GM12878 (cell line): ENCODE measurements at regions not wholly inside any gene's neighbourhood (a gene's known extent, or its start where the extent isn't known, plus 50 kb on each side); places are given as distances from the start of the nearest gene placed in this dataset.

Experiments used
- ATAC-seq: fragments of 200-7000 bp; cut with Tn5 transposase; 3 replicates; pipeline ENCODE4 v1.9.1; 2020; ENCODE audit warnings: mild to moderate bottlenecking, moderate library complexity
- BruUV-seq: library from RNA; stranded (reverse); fragments of 400-500 nt; replicated peaks from 2 replicates; lab custom pipeline; 2021; lab: Mats Ljungman, UMichigan
- CTCF ChIA-PET: fragments of 300-600 bp; sonication (Branson Sonifier 250); formaldehyde crosslinking; extraction: SDS; loops from one replicate; lab custom pipeline; 2021; ENCODE audit warnings: inconsistent platforms; lab: Yijun Ruan, JAX
- POLR2A ChIA-PET: fragments of 350-600 bp; formaldehyde crosslinking; extraction: SDS; loops from one replicate; lab custom pipeline; 2021; ENCODE audit warnings: inconsistent platforms; lab: Charles Lee
- RAD21 ChIA-PET: fragments of 300-600 bp; sonication (Branson Sonifier 250); formaldehyde crosslinking; loops from one replicate; lab custom pipeline; 2023; ENCODE audit warnings: antibody characterized with exemption; ENCODE audit not compliant: unreplicated experiment; lab: Charles Lee
- SMC1A ChIA-PET: fragments of 300-600 bp; sonication (Branson Sonifier 250); formaldehyde crosslinking; loops from one replicate; lab custom pipeline; 2023; ENCODE audit not compliant: unreplicated experiment, uncharacterized antibody; lab: Charles Lee
- DNase-seq: peaks from one replicate; pipeline ENCODE4 v3.0.0-alpha.2; 2011; ENCODE audit warnings: low read depth, low spot score
- FAIRE-seq: peaks from 3 replicates; lab custom pipeline; 2011; peaks lifted over from hg19 to GRCh38; lab: Jason Lieb, UNC
- H2AFZ ChIP-seq: 2 replicates; pipeline ENCODE4 v1.6.0; 2011; ENCODE audit warnings: low read depth, low read length, control low read depth; ENCODE audit not compliant: control insufficient read depth
- H3K27ac ChIP-seq: 2 replicates; pipeline ENCODE4 v1.5.1; 2011; ENCODE audit warnings: control low read depth; ENCODE audit not compliant: control insufficient read depth, insufficient read depth
- H3K27me3 ChIP-seq, 2 experiments: replicated peaks in 1 of 2; 2 replicates each; pipeline versions ENCODE4 v1.6.0 to v1.6.1; 2011; ENCODE audit warnings: low read length in 1 of 2; ENCODE audit not compliant: control insufficient read depth in 2 of 2, insufficient read depth in 2 of 2
- H3K36me3 ChIP-seq, 2 experiments: 2 replicates each; pipeline ENCODE4 v1.5.1; 2011; ENCODE audit warnings: low read length in 1 of 2; ENCODE audit not compliant: control insufficient read depth in 2 of 2, insufficient read depth in 2 of 2
- H3K4me1 ChIP-seq: 2 replicates; pipeline ENCODE4 v1.6.1; 2011; ENCODE audit warnings: mild to moderate bottlenecking, low read length, moderate library complexity, mixed read lengths; ENCODE audit not compliant: control insufficient read depth, insufficient read depth
- H3K4me2 ChIP-seq: 2 replicates; pipeline ENCODE4 v1.6.0; 2011; ENCODE audit warnings: control low read depth; ENCODE audit not compliant: control insufficient read depth, insufficient read depth
- H3K4me3 ChIP-seq: fragments of 200-600 bp; sonication (generic); 2 replicates; pipeline ENCODE4 v1.5.1; 2016
- H3K79me2 ChIP-seq: 2 replicates; pipeline ENCODE4 v1.6.0; 2011; ENCODE audit warnings: low read length; ENCODE audit not compliant: control insufficient read depth, insufficient read depth
- H3K9ac ChIP-seq: 2 replicates; pipeline ENCODE4 v1.8.0; 2011; ENCODE audit warnings: low read length, control low read depth, mixed read lengths; ENCODE audit not compliant: control insufficient read depth, insufficient read depth
- H3K9me3 ChIP-seq: replicated peaks from 3 replicates; pipeline ENCODE4 v1.5.1; 2011; ENCODE audit warnings: mild to moderate bottlenecking, low read length; ENCODE audit not compliant: control insufficient read depth, insufficient read depth
- H4K20me1 ChIP-seq: 2 replicates; pipeline ENCODE4 v1.6.0; 2011; ENCODE audit not compliant: control insufficient read depth, insufficient read depth
- ASH2L ChIP-seq: fragments of 300-600, 200-600 bp; sonication (generic); IDR thresholded peaks from 2 replicates; pipeline ENCODE4 v1.6.1; 2017; ENCODE audit warnings: low read depth, mild to moderate bottlenecking, borderline replicate concordance
- ATF7 ChIP-seq: fragments of 450-650 bp; IDR thresholded peaks from 2 replicates; pipeline ENCODE4 v1.6.1; 2016; ENCODE audit warnings: low read depth, mild to moderate bottlenecking
- CHD4 ChIP-seq: fragments of 200-600 bp; sonication (generic); IDR thresholded peaks from 2 replicates; pipeline ENCODE4 v1.6.1; 2016; ENCODE audit warnings: mild to moderate bottlenecking
- ETV6 ChIP-seq, 2 experiments: fragments of 450-650 bp in 1 of 2; IDR thresholded peaks in 1 of 2; conservative IDR thresholded peaks in 1 of 2; 2 replicates each; pipeline ENCODE4 v1.6.1; 2014; ENCODE audit warnings: antibody characterized with exemption in 1 of 2, borderline replicate concordance in 1 of 2, low read depth in 1 of 2, mild to moderate bottlenecking in 1 of 2, moderate library complexity in 1 of 2
- FOS ChIP-seq: IDR thresholded peaks from 3 replicates; pipeline ENCODE4 v1.6.1; 2011; ENCODE audit warnings: borderline replicate concordance; ENCODE audit not compliant: insufficient read length; ENCODE audit errors: extremely low read depth
- JUND ChIP-seq: IDR thresholded peaks from 2 replicates; pipeline ENCODE4 v1.6.1; 2012; ENCODE audit warnings: low read depth, mild to moderate bottlenecking, low read length, improper control_type of control experiment, moderate library complexity
- MTA2 ChIP-seq: fragments of 450-650 bp; IDR thresholded peaks from 2 replicates; pipeline ENCODE4 v1.6.1; 2016; ENCODE audit warnings: low read depth, mild to moderate bottlenecking, moderate library complexity
- NFXL1 ChIP-seq: fragments of 450-650 bp; IDR thresholded peaks from 2 replicates; pipeline ENCODE4 v1.6.1; 2017; ENCODE audit warnings: antibody characterized with exemption, mild to moderate bottlenecking, borderline replicate concordance
- NR2C1 ChIP-seq: fragments of 450-650 bp; IDR thresholded peaks from 2 replicates; pipeline ENCODE4 v1.6.1; 2017; ENCODE audit warnings: antibody characterized with exemption, mild to moderate bottlenecking, moderate library complexity
- PKNOX1 ChIP-seq: fragments of 450-650 bp; IDR thresholded peaks from 2 replicates; pipeline ENCODE4 v1.6.1; 2016; ENCODE audit warnings: mild to moderate bottlenecking
- RB1 ChIP-seq: fragments of 450-650 bp; formaldehyde crosslinking; IDR thresholded peaks from 2 replicates; pipeline ENCODE4 v1.6.1; 2017; ENCODE audit warnings: mild to moderate bottlenecking, borderline replicate concordance
- RBBP5 ChIP-seq: fragments of 200-600 bp; sonication (generic); conservative IDR thresholded peaks from 2 replicates; pipeline ENCODE4 v1.6.1; 2016
- SUPT20H ChIP-seq: IDR thresholded peaks from 2 replicates; pipeline ENCODE4 v1.6.1; 2011; ENCODE audit warnings: low read depth, mild to moderate bottlenecking, low read length, moderate library complexity, borderline replicate concordance; ENCODE audit not compliant: control insufficient read depth
- TAF1 ChIP-seq: IDR thresholded peaks from 2 replicates; pipeline ENCODE4 v1.6.1; 2011; ENCODE audit warnings: mild to moderate bottlenecking, low read depth, low read length, borderline replicate concordance
- TCF3 ChIP-seq: IDR thresholded peaks from 2 replicates; pipeline ENCODE4 v1.6.1; 2012; ENCODE audit warnings: low read depth, mild to moderate bottlenecking, low read length, borderline replicate concordance; ENCODE audit not compliant: insufficient read depth
- WRNIP1 ChIP-seq: IDR thresholded peaks from 2 replicates; pipeline ENCODE4 v1.6.1; 2011; ENCODE audit warnings: low read depth, low read length, improper control_type of control experiment, borderline replicate concordance
- ZNF274 ChIP-seq: IDR thresholded peaks from one replicate; pipeline ENCODE4 v1.8.0; 2011; ENCODE audit not compliant: insufficient read length, insufficient read depth
- WGBS: methylation state at CpG from one replicate; pipeline ENCODE4 v1.1.6; 2016; ENCODE audit warnings: low lambda C conversion rate; ENCODE audit not compliant: insufficient replicate concordance, insufficient coverage; ENCODE audit errors: missing lambda C conversion rate; 5-methylcytosine and 5-hydroxymethylcytosine counted together
- in situ Hi-C: fragments of 300-500 bp; cut with MboI; formaldehyde crosslinking; loops from 9 replicates; pipeline ENCODE4 v1.14.3; 2018; ENCODE audit warnings: mixed read lengths
- intact Hi-C: fragments of 100-400 bp; cut with micrococcal nuclease; formaldehyde crosslinking; loops from one replicate; pipeline ENCODE4 v1.14.2; 2022; ENCODE audit not compliant: unreplicated experiment

- TF ChIP-seq SUPT20H (no peak), PKNOX1 (no peak)
- TF ChIP-seq, all 136 proteins: peak for 0
Measured at GRCh38 chr16:80463751-80464495, 76.9 kb upstream of the DYNLRB2 start (continued).

GRCh38 chr16:80463326-80463725, 77.5 kb upstream of the DYNLRB2 start:
- CTCF ChIA-PET = interaction anchor here (0.7 to 1.2 kb wide), 2 partner anchors 12 to 861 kb away, joined by 3 to 4 read pairs; no protein-coding TSS in a partner anchor
- WGBS = 0% methylated on average over 2 of the region's 2 CpGs
- no peak for FAIRE-seq

More at GRCh38 chr16:80463326-80463725, 77.5 kb upstream of the DYNLRB2 start:
- ChIA-PET SMC1A (interaction anchor here (1.2 to 1.4 kb wide), 2 partner anchors 15 to 64 kb away, joined by 3 read pairs; no protein-coding TSS in a partner anchor), POLR2A (no interaction called here), RAD21 (no interaction called here)
- TF ChIP-seq RB1 (no peak), FOS (no peak), ETV6 (conservative IDR thresholded peaks at IDR 0.05 in 1 of 2, IDR thresholded peaks at IDR 0.05 in 1 of 2; ENCODE audit: borderline replicate concordance in 1 of 2, low read depth in 1 of 2) (no peak), MTA2 (no peak), ASH2L (no peak), NFXL1 (no peak), ZNF274 (no peak), TAF1 (no peak), NR2C1 (no peak), TCF3 (no peak), CHD4 (no peak), WRNIP1 (no peak), RBBP5 (no peak), JUND (no peak), ATF7 (no peak)
- DNase-seq = no peak
- no peak overlapping the region for H3K9ac ChIP-seq
- in situ Hi-C loops = no loop called here
- intact Hi-C loops = no loop called here
- no peaks in the 10 kb centered on the region for H3K36me3 ChIP-seq
- no peak overlapping the region for H3K4me3 ChIP-seq
- no peaks in the 10 kb centered on the region for H3K79me2 ChIP-seq
- H3K9me3 ChIP-seq = no peaks in the 10 kb centered on the region
- H2AFZ ChIP-seq = no peak overlapping the region
- ATAC-seq = no peak
- H3K27ac ChIP-seq = no peak overlapping the region
- no peaks in the 10 kb centered on the region for H3K27me3 ChIP-seq
- H4K20me1 ChIP-seq = no peaks in the 10 kb centered on the region
- H3K4me1 ChIP-seq = no peaks in the 10 kb centered on the region
- BruUV-seq = no TSS peak
- no peak overlapping the region for H3K4me2 ChIP-seq
